C4-2B (cell line): ENCODE measurements at regions not wholly inside any gene's neighbourhood (a gene's known extent, or its start where the extent isn't known, plus 50 kb on each side); places are given as distances from the start of the nearest gene placed in this dataset.

Experiments used
- H3K27ac ChIP-seq: fragments of 450-650 bp; 2 replicates; pipeline ENCODE4 v1.5.1; 2017
- ZFX ChIP-seq: fragments of 450-650 bp; IDR thresholded peaks from 2 replicates; pipeline ENCODE4 v1.6.1; 2017
- TF ChIP-seq, protein P1 (sequence below): fragments of 450-650 bp; conservative IDR thresholded peaks from 2 replicates; pipeline ENCODE4 v1.5.1; 2017; ENCODE audit warnings: mild to moderate bottlenecking

DNA sequence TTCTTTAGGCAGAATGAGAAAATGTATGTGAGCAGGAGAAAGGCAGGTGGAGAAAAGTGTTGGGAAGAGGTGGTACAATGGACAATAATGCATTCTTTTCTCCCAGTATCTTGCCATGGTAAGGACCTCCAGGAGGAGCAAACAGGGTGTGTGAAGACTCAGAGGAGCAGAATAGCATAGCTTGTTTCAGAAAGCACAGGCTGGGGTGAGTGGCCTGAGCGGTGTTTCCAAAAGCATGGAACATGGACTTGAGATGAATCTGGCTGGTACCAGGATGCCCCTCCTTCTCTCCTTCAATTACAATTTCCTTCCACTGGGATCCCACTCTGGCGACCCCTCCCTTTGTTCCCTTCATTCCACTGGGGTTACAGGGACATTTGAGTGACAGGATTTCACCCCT lies 123.4 kb upstream of the TNR start:
- no peak overlapping the region for H3K27ac ChIP-seq
- TF ChIP-seq ZFX = no peak
- TF ChIP-seq, protein P1, sequence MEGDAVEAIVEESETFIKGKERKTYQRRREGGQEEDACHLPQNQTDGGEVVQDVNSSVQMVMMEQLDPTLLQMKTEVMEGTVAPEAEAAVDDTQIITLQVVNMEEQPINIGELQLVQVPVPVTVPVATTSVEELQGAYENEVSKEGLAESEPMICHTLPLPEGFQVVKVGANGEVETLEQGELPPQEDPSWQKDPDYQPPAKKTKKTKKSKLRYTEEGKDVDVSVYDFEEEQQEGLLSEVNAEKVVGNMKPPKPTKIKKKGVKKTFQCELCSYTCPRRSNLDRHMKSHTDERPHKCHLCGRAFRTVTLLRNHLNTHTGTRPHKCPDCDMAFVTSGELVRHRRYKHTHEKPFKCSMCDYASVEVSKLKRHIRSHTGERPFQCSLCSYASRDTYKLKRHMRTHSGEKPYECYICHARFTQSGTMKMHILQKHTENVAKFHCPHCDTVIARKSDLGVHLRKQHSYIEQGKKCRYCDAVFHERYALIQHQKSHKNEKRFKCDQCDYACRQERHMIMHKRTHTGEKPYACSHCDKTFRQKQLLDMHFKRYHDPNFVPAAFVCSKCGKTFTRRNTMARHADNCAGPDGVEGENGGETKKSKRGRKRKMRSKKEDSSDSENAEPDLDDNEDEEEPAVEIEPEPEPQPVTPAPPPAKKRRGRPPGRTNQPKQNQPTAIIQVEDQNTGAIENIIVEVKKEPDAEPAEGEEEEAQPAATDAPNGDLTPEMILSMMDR = no peak

DNA sequence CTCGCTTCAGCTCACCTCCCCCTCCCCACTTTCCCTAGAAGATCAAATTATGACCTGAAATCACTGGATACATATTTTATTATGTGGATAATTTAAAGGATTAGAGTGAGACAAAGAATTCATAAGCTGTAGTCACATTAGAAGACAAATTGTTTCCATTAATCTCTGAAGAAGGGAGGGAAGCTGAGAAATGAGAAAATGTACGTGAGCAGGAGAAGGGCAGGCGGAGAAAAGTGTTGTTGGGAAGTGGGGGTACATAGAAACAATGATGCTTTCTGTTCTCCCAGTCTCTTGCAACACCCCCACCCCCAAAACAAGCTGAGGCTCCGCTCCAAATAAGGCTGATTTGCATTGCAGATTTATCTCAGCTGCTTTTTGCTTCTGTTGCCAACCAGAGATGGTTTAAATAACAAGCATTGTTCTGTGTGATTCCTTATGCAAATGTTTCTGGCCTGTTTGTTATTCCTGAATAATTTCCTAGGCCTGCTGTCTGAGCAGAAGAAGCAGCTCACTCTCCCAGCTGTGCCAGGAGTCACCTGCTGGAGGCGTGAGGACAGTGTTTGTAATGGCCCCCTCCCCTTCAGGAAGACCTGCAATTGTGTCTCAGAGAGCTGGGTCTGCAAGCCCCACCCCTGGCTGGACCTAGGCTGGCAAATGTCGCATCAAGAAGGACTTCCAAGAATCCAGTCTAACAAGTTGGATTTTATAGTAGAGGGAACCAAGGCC lies 121.8 kb upstream of the TNR start:
- no peak overlapping the region for H3K27ac ChIP-seq
- TF ChIP-seq ZFX = no peak
- TF ChIP-seq, protein P1 = no peak

DNA sequence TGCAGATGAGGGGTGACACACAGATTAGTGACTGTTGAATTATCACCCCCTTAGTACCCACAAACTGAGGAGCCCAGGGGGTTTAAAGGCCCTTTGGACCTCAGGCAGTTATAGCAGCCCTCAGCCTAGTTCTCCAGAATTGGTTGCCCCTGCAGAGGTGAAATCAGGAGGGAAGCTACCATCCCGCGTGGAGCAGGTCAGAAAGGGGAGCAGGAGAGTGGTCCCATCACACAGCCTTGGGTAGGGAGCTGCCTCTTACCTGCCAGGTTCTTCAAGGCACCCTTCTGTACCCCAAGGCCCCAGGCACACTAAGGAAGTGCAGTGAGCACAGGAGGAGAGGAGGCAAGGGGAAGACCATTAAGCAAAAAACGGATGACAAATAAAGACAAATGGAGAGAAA lies 121.2 kb upstream of the TNR start:
- TF ChIP-seq, protein P1 = no peak
- no peak for TF ChIP-seq ZFX
- no peak overlapping the region for H3K27ac ChIP-seq

DNA sequence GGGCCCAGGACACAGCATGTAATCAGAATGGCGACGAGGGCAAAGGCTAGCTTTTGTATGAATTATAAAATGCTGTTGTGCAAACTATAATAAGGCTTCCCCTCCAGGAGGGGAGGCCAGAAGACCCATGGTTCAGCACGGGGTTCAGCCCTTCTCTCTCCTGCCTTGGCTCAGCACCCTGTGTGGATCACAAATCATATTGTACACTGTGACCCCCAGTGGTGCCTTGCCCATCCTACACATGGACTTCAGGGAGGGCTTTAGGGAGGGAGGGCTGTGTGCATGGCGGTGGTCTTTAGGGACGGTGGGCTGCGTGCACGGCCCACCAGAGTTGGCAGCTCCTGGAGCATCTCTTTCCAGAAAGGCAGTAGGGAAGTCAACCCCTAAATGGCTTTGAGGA lies 120.8 kb upstream of the TNR start:
- H3K27ac ChIP-seq = no peak overlapping the region
- TF ChIP-seq, protein P1 = no peak
- no peak for TF ChIP-seq ZFX

DNA sequence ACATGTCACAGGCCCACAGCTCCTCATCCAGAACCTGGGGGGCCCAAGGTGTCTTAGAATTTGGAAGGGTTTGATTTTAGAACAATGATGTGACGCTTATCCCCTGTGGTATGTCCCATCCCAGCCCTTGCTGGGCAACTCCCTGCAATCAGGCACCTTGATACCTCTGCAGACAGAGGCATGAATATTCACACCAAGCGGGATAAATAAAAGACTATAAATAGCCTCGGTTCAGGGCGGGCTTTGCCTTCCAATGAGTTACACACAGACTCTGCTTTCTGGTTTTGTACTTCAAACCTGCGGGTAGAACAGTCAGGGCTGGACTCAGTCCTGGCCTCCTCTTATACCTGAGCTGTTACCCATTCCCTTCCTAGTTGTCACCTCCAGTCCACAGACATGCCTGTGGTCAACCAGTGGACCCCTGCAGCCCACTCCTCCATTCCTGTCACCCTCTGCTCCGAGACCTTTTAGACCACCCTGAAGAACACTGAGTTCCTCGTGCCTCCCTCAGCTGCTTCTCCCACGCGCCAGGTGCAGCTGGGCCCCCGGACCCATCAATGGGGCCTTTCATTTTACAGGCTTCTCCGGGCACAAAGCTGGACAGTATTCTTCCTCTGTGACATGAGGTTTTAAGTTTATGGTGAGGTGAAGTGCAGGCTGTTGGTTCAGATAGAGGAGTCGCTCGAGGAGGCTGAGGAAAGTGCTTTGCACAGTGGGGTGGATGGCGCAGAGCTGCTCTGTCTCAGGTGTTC lies 120.1 kb upstream of the TNR start:
- TF ChIP-seq ZFX = no peak
- TF ChIP-seq, protein P1 = no peak
- H3K27ac ChIP-seq = no peak overlapping the region

DNA sequence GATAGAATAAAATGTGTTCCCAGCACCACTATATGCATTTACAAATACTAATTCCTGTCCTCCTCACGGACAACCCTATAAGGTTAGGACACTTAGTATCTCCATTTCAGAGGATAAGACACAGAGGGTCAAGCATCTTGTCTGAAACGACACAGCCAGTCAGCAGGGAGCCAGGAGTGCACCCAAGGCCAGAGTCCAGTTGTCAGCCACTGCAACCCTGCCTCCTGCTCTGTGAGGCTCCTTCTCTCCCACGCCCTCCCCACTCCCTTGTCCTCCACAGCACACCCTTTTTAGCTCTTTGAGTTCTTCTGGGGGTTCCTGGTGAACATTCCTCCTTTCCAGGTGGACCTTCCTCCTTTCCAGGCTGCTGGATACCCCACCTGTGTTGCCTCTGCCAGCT lies 119.0 kb upstream of the TNR start:
- H3K27ac ChIP-seq = no peak overlapping the region
- TF ChIP-seq ZFX = no peak
- TF ChIP-seq, protein P1 = no peak

DNA sequence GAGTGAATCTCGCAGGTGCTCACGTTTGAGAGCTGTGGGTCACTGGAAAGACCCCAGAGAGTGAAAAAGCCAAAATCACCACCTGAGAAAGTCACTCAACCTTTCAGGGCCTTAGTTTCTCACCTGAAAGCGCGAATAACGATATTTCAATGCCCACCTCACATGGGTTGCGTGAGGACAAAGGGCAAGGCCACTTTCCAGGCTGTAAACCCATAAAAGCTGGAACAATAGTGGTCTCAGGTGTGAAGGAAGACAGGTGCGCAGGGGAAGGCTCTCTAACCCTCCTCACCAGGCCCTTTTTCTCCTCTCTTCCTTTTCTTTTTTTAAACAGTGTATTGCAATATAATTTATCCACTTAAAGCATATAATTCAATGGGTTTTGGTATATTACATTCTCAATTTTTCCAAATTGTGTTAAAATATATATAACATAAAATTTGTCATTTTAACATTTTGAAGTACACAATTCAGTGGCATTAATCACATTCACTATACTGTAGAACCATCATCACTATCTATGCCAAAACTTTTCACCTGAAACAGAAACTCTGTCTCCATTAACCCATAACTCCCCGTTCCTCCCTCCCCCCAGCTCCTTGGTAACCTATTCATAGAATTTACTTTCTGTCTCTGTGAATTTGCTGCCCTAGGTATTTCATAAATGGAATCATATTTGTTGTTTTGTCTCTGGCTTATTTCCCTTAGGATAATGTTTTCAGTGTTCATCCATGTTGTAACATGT lies 118.4 kb upstream of the TNR start:
- TF ChIP-seq, protein P1 = no peak
- TF ChIP-seq ZFX = no peak

More for the DNA sequence above, 118.4 kb upstream of the TNR start:
- H3K27ac ChIP-seq = no peak overlapping the region
